DOHH2 (cell line): ENCODE measurements at regions not wholly inside any gene's neighbourhood (a gene's known extent, or its start where the extent isn't known, plus 50 kb on each side); places are given as distances from the start of the nearest gene placed in this dataset.

ENCODE experiments used
- EZH2phosphoT487 ChIP-seq: fragments of 200-600 bp; sonication (generic); IDR thresholded peaks from 2 replicates; pipeline ENCODE4 v1.6.1; 2017; ENCODE audit warnings: borderline replicate concordance, mild to moderate bottlenecking, antibody characterized with exemption, low read length, moderate library complexity, mixed read lengths
- TF ChIP-seq, protein P1 (sequence below): fragments of 200-600 bp; sonication (generic); IDR thresholded peaks from one replicate; pipeline ENCODE4 v1.5.1; 2014; ENCODE audit warnings: antibody characterized with exemption, mild to moderate bottlenecking, low read depth, low read length; ENCODE audit not compliant: poor library complexity, severe bottlenecking

DNA sequence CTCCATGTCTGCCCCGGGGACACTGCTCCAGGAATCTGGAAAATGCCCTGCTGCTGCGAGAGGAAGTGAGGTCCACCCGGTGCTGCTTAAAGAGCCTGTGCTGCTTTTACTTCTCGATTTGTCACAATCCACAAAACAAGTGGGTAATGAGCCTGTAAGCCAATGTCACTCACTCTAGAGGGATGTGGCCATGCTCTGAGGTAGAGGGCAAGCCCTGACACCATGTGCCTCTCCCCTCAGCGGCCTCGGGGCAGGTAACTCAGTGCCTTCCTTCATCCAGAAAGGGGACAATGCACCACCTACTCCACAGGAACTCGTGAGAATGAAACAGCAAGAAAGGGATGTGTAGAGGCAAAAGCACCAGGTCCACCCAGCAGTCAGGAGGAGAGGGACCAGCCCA lies 106.2 kb downstream of the TUBA3C start:
- TF ChIP-seq, protein P1, sequence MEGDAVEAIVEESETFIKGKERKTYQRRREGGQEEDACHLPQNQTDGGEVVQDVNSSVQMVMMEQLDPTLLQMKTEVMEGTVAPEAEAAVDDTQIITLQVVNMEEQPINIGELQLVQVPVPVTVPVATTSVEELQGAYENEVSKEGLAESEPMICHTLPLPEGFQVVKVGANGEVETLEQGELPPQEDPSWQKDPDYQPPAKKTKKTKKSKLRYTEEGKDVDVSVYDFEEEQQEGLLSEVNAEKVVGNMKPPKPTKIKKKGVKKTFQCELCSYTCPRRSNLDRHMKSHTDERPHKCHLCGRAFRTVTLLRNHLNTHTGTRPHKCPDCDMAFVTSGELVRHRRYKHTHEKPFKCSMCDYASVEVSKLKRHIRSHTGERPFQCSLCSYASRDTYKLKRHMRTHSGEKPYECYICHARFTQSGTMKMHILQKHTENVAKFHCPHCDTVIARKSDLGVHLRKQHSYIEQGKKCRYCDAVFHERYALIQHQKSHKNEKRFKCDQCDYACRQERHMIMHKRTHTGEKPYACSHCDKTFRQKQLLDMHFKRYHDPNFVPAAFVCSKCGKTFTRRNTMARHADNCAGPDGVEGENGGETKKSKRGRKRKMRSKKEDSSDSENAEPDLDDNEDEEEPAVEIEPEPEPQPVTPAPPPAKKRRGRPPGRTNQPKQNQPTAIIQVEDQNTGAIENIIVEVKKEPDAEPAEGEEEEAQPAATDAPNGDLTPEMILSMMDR: no peak
- TF ChIP-seq EZH2phosphoT487: no peak
